H1 (cell line): ENCODE measurements at regions not wholly inside any gene's neighbourhood (a gene's known extent, or its start where the extent isn't known, plus 50 kb on each side); places are given as distances from the start of the nearest gene placed in this dataset.

Experiments
- CTCF ChIA-PET: fragments of 300-600 bp; sonication (Branson Sonifier 250); formaldehyde crosslinking; loops from one replicate; lab custom pipeline; 2021; ENCODE audit not compliant: partially characterized antibody; lab: Charles Lee
- POLR2A ChIA-PET: fragments of 300-600 bp; sonication (Branson Sonifier 250); formaldehyde crosslinking; loops from one replicate; lab custom pipeline; 2021; ENCODE audit warnings: inconsistent platforms; ENCODE audit not compliant: partially characterized antibody; lab: Charles Lee
- DNase-seq, 2 experiments: peaks; one replicate each; pipeline versions ENCODE4 v3.0.0 to v3.0.0-alpha.2; 2010 to 2022; ENCODE audit warnings: low spot score in 2 of 2, low read depth in 1 of 2, mixed read lengths in 1 of 2
- FAIRE-seq: peaks from 2 replicates; lab custom pipeline; 2011; peaks lifted over from hg19 to GRCh38; lab: Jason Lieb, UNC
- H2AFZ ChIP-seq: 2 replicates; pipeline ENCODE4 v1.8.1; 2012; ENCODE audit warnings: low read length, inconsistent platforms
- H2AK5ac ChIP-seq: 2 replicates; pipeline ENCODE4 v1.6.1; 2013; ENCODE audit warnings: low read depth, low read length
- H2BK120ac ChIP-seq: replicated peaks from 2 replicates; pipeline ENCODE3; 2013; ENCODE audit warnings: low read depth, low read length, inconsistent platforms
- H2BK12ac ChIP-seq: 2 replicates; pipeline ENCODE4 v1.6.1; 2013; ENCODE audit warnings: low read depth, low read length
- H2BK15ac ChIP-seq: 2 replicates; pipeline ENCODE4 v1.6.1; 2013; ENCODE audit warnings: low read length
- H2BK20ac ChIP-seq: 2 replicates; pipeline ENCODE4 v1.6.1; 2013; ENCODE audit warnings: low read length
- H2BK5ac ChIP-seq: 2 replicates; pipeline ENCODE4 v1.6.1; 2013; ENCODE audit warnings: low read depth, low read length
- H3K14ac ChIP-seq: 2 replicates; pipeline ENCODE4 v1.6.1; 2013; ENCODE audit warnings: inconsistent platforms; ENCODE audit not compliant: insufficient read length
- H3K18ac ChIP-seq: 2 replicates; pipeline ENCODE4 v1.6.1; 2013; ENCODE audit warnings: low read length; ENCODE audit errors: extremely low read depth
- H3K23ac ChIP-seq: 2 replicates; pipeline ENCODE4 v1.6.1; 2013; ENCODE audit warnings: inconsistent platforms; ENCODE audit not compliant: insufficient read length
- H3K23me2 ChIP-seq: 2 replicates; pipeline ENCODE4 v1.6.1; 2013; ENCODE audit warnings: low read depth, low read length
- H3K27ac ChIP-seq: 2 replicates; pipeline ENCODE4 v1.6.1; 2011; ENCODE audit warnings: low read depth, low read length, inconsistent platforms
- H3K27me3 ChIP-seq, 4 experiments: replicated peaks in 1 of 4; 1 replicate in 1 of 4; 2 replicates in 3 of 4; pipeline versions ENCODE4 v1.6.1 to v1.8.1; 2011 to 2013; ENCODE audit warnings: low read length in 3 of 4, mild to moderate bottlenecking in 3 of 4, inconsistent platforms in 2 of 4, mixed read lengths in 2 of 4, moderate library complexity in 1 of 4; ENCODE audit not compliant: control insufficient read depth in 3 of 4, insufficient read depth in 3 of 4; ENCODE audit errors: extremely low read depth in 1 of 4
- H3K36me3 ChIP-seq, 4 experiments: 2 replicates each; pipeline versions ENCODE4 v1.6.1 to v1.8.1; 2011 to 2013; ENCODE audit warnings: mild to moderate bottlenecking in 4 of 4, low read length in 3 of 4, moderate library complexity in 2 of 4, control low read depth in 1 of 4, inconsistent platforms in 1 of 4; ENCODE audit not compliant: insufficient read depth in 4 of 4, control insufficient read depth in 2 of 4
- H3K4ac ChIP-seq: replicated peaks from 2 replicates; pipeline ENCODE3; 2013; ENCODE audit warnings: low read length, low read depth, mixed read lengths, inconsistent platforms; ENCODE audit not compliant: insufficient read length
- H3K4me1 ChIP-seq, 4 experiments: replicated peaks in 1 of 4; 1 replicate in 1 of 4; 2 replicates in 3 of 4; pipeline versions ENCODE4 v1.6.1 to v1.8.1; 2011 to 2013; ENCODE audit warnings: low read length in 3 of 4, inconsistent platforms in 2 of 4, mixed read lengths in 1 of 4; ENCODE audit not compliant: insufficient read depth in 4 of 4, control insufficient read depth in 3 of 4
- H3K4me2 ChIP-seq, 2 experiments: 2 replicates each; pipeline versions ENCODE4 v1.6.1 to v1.8.1; 2011 to 2013; ENCODE audit warnings: low read depth in 2 of 2, low read length in 2 of 2, control low read depth in 1 of 2, inconsistent platforms in 1 of 2, mild to moderate bottlenecking in 1 of 2; ENCODE audit not compliant: insufficient read depth in 1 of 2
- H3K4me3 ChIP-seq, 4 experiments: fragments of 200-600, 300-600 bp in 1 of 4; sonication (generic), shearing (Covaris generic), sonication (Bioruptor Twin) in 1 of 4; 2 replicates each; pipeline versions ENCODE4 v1.5.1 to v1.8.1; 2011 to 2016; ENCODE audit warnings: low read length in 4 of 4, low read depth in 3 of 4, control low read depth in 2 of 4, inconsistent platforms in 2 of 4, mild to moderate bottlenecking in 2 of 4, mixed read lengths in 1 of 4, moderate library complexity in 1 of 4; ENCODE audit not compliant: insufficient read depth in 2 of 4; ENCODE audit errors: extremely low read depth in 1 of 4
- H3K56ac ChIP-seq: replicated peaks from 2 replicates; pipeline ENCODE3; 2013; ENCODE audit warnings: low read depth, mild to moderate bottlenecking, mixed read lengths, low read length, inconsistent platforms; ENCODE audit not compliant: insufficient read length
- H3K79me1 ChIP-seq: 2 replicates; pipeline ENCODE4 v1.6.1; 2013; ENCODE audit warnings: low read depth, low read length, control low read depth
- H3K79me2 ChIP-seq, 2 experiments: 2 replicates each; pipeline versions ENCODE4 v1.6.1 to v1.8.1; 2012 to 2013; ENCODE audit warnings: low read length in 2 of 2, mild to moderate bottlenecking in 2 of 2, inconsistent platforms in 1 of 2; ENCODE audit not compliant: insufficient read depth in 2 of 2, control insufficient read depth in 1 of 2
- H3K9ac ChIP-seq, 4 experiments: replicated peaks in 1 of 4; 1 replicate in 1 of 4; 2 replicates in 3 of 4; pipeline versions ENCODE4 v1.6.1 to v1.8.1; 2011 to 2013; ENCODE audit warnings: low read depth in 3 of 4, low read length in 3 of 4, control low read depth in 2 of 4, mild to moderate bottlenecking in 2 of 4, moderate library complexity in 2 of 4, inconsistent platforms in 1 of 4; ENCODE audit errors: extremely low read depth in 1 of 4
- H3K9me3 ChIP-seq, 2 experiments: 2 replicates each; pipeline versions ENCODE4 v1.6.1 to v1.8.1; 2012 to 2013; ENCODE audit warnings: mild to moderate bottlenecking in 2 of 2, moderate library complexity in 2 of 2, control low read depth in 1 of 2, inconsistent platforms in 1 of 2, low read depth in 1 of 2, low read length in 1 of 2, mixed read lengths in 1 of 2; ENCODE audit not compliant: insufficient read depth in 2 of 2
- H4K20me1 ChIP-seq, 2 experiments: replicated peaks in 1 of 2; 2 replicates each; pipeline versions ENCODE3 to v1.8.1; 2011 to 2013; ENCODE audit warnings: inconsistent platforms in 2 of 2, low read length in 2 of 2, mild to moderate bottlenecking in 1 of 2; ENCODE audit not compliant: insufficient read depth in 2 of 2, control insufficient read depth in 1 of 2
- H4K5ac ChIP-seq: 2 replicates; pipeline ENCODE4 v1.6.1; 2013; ENCODE audit warnings: low read length, low read depth, mixed read lengths, inconsistent platforms; ENCODE audit not compliant: insufficient read length
- H4K8ac ChIP-seq: 2 replicates; pipeline ENCODE4 v1.8.0; 2013; ENCODE audit warnings: mild to moderate bottlenecking, moderate library complexity, low read length, inconsistent platforms; ENCODE audit not compliant: insufficient read depth; ENCODE audit errors: extremely low read depth
- H4K91ac ChIP-seq: replicated peaks from 2 replicates; pipeline ENCODE3; 2013; ENCODE audit warnings: low read length, mixed read lengths, inconsistent platforms; ENCODE audit not compliant: insufficient read length
- CHD1 ChIP-seq: IDR thresholded peaks from 2 replicates; pipeline ENCODE4 v1.6.1; 2012; ENCODE audit warnings: low read depth, low read length, improper control_type of control experiment
- HDAC6 ChIP-seq: IDR thresholded peaks from one replicate; pipeline ENCODE4 v1.7.1; 2012; ENCODE audit warnings: low read depth, mild to moderate bottlenecking, inconsistent platforms, low read length, moderate library complexity
- KDM1A ChIP-seq: fragments of 200-600, 300-600 bp; sonication (generic); IDR thresholded peaks from 2 replicates; pipeline ENCODE4 v1.7.1; 2016; ENCODE audit warnings: mild to moderate bottlenecking, low read length, borderline replicate concordance
- WGBS, 2 experiments: shearing (Covaris generic) in 1 of 2; methylation state at CpG; one replicate each; pipeline versions ENCODE4 v1.1.6 to v1.1.7; 2013 to 2015; ENCODE audit warnings: low lambda C conversion rate in 2 of 2, mixed read lengths in 2 of 2, inconsistent platforms in 1 of 2, low coverage in 1 of 2, missing lambda C conversion rate in 1 of 2; ENCODE audit not compliant: insufficient replicate concordance in 2 of 2, insufficient coverage in 1 of 2, insufficient read length in 1 of 2; ENCODE audit errors: extremely low coverage in 1 of 2, missing lambda C conversion rate in 1 of 2; 5-methylcytosine and 5-hydroxymethylcytosine counted together
- TF ChIP-seq, protein P1 (sequence below): IDR thresholded peaks from 2 replicates; pipeline ENCODE4 v1.6.1; 2011; ENCODE audit warnings: low read depth, mild to moderate bottlenecking, low read length; ENCODE audit not compliant: insufficient read depth

- no peak overlapping the region for H3K18ac ChIP-seq
- no peak overlapping the region for H3K14ac ChIP-seq
- H2AFZ ChIP-seq: no peak overlapping the region
- H3K23ac ChIP-seq: no peak overlapping the region
- no peak overlapping the region for H2BK120ac ChIP-seq
- no peak overlapping the region for H4K5ac ChIP-seq
- no peaks in the 10 kb centered on the region for H3K27me3 ChIP-seq
- no peak overlapping the region for H2AK5ac ChIP-seq
- no peak overlapping the region for H2BK15ac ChIP-seq
- H3K56ac ChIP-seq: no peak overlapping the region
- ChIA-PET POLR2A (no interaction called here), CTCF (interaction anchor here (0.7 to 1.3 kb wide), 2 partner anchors 10 to 12 kb away, joined by 3 read pairs; no protein-coding TSS in a partner anchor)
- no peak overlapping the region for H2BK5ac ChIP-seq
- no peaks in the 10 kb centered on the region for H4K20me1 ChIP-seq
- no peak overlapping the region for H4K91ac ChIP-seq
- 80% methylated on average over 1 of the region's 1 CpG; no CpG with 5 or more reads in 1 of the 2 experiments for WGBS, 2 experiments
- H3K79me2 ChIP-seq: no peaks in the 10 kb centered on the region
- H3K79me1 ChIP-seq: no peaks in the 10 kb centered on the region
- no peak for FAIRE-seq
- H3K23me2 ChIP-seq: no peaks in the 10 kb centered on the region
- no peak overlapping the region for H3K9ac ChIP-seq
- no peak for DNase-seq
- no peaks in the 10 kb centered on the region for H3K4me1 ChIP-seq
- no peak overlapping the region for H3K4me3 ChIP-seq
- TF ChIP-seq HDAC6 (no peak), KDM1A (no peak), CHD1 (no peak)
- TF ChIP-seq, protein P1, sequence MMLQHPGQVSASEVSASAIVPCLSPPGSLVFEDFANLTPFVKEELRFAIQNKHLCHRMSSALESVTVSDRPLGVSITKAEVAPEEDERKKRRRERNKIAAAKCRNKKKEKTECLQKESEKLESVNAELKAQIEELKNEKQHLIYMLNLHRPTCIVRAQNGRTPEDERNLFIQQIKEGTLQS: no peak
- no peak overlapping the region for H3K4ac ChIP-seq
- H4K8ac ChIP-seq: no peak overlapping the region
- H3K4me2 ChIP-seq: no peak overlapping the region
- H2BK20ac ChIP-seq: no peak overlapping the region
- H2BK12ac ChIP-seq: no peak overlapping the region
- H3K36me3 ChIP-seq: no peaks in the 10 kb centered on the region
- H3K9me3 ChIP-seq: peaks cover 16 to 20% of the 10 kb centered on the region in 2 experiments
- no peak overlapping the region for H3K27ac ChIP-seq
Observed at GRCh38 chr5:105057893-105058292, 1495.3 kb upstream of the NUDT12 start.
